HCT116 (cell line): ENCODE measurements at regions not wholly inside any gene's neighbourhood (a gene's known extent, or its start where the extent isn't known, plus 50 kb on each side); places are given as distances from the start of the nearest gene placed in this dataset.

Experiments used
- CEBPB ChIP-seq: IDR thresholded peaks from 2 replicates; pipeline ENCODE4 v1.6.1; 2012; ENCODE audit warnings: low read depth
- EZH2 ChIP-seq: fragments of 200-600 bp; sonication (generic); IDR thresholded peaks from 2 replicates; pipeline ENCODE4 v1.6.1; 2017; ENCODE audit warnings: antibody characterized with exemption, mixed run types
- JUND ChIP-seq: IDR thresholded peaks from 2 replicates; pipeline ENCODE4 v1.6.1; 2012
- POLR2A ChIP-seq: IDR thresholded peaks from 2 replicates; pipeline ENCODE4 v1.7.0; 2011; ENCODE audit warnings: borderline replicate concordance; ENCODE audit not compliant: insufficient read depth, insufficient read length; ENCODE audit errors: extremely low read depth
- POLR2AphosphoS5 ChIP-seq: IDR thresholded peaks from 2 replicates; pipeline ENCODE4 v1.6.1; 2011; ENCODE audit warnings: mild to moderate bottlenecking, low read depth, low read length, moderate library complexity
- RAD21 ChIP-seq: IDR thresholded peaks from 2 replicates; pipeline ENCODE4 v1.6.1; 2012; ENCODE audit warnings: low read depth, mild to moderate bottlenecking
- SP1 ChIP-seq: IDR thresholded peaks from 2 replicates; pipeline ENCODE4 v1.6.1; 2012; ENCODE audit warnings: low read depth
- TF ChIP-seq, protein P1 (sequence below): IDR thresholded peaks from 2 replicates; pipeline ENCODE4 v1.6.1; 2011; ENCODE audit warnings: mild to moderate bottlenecking, low read length, moderate library complexity; ENCODE audit not compliant: insufficient replicate concordance; ENCODE audit errors: extremely low read depth
- TF ChIP-seq, protein P2 (sequence below), 3 experiments: fragments of 200-600 bp in 1 of 3; sonication (generic) in 1 of 3; IDR thresholded peaks in 2 of 3; conservative IDR thresholded peaks in 1 of 3; 2 replicates each; pipeline ENCODE4 v1.5.1; 2012 to 2017; ENCODE audit warnings: low read depth in 2 of 3, low read length in 2 of 3, antibody characterized with exemption in 1 of 3, borderline replicate concordance in 1 of 3, control low read depth in 1 of 3, mild to moderate bottlenecking in 1 of 3, mixed read lengths in 1 of 3, mixed run types in 1 of 3, moderate library complexity in 1 of 3; ENCODE audit not compliant: insufficient read depth in 1 of 3
- TF ChIP-seq, protein P3 (sequence below): IDR thresholded peaks from 2 replicates; pipeline ENCODE4 v1.6.1; 2012
- TF ChIP-seq, protein P4 (sequence below): IDR thresholded peaks from 2 replicates; pipeline ENCODE4 v1.6.1; 2012
- TF ChIP-seq, protein P5 (sequence below): IDR thresholded peaks from 2 replicates; pipeline ENCODE4 v1.6.1; 2012; ENCODE audit warnings: low read depth

DNA sequence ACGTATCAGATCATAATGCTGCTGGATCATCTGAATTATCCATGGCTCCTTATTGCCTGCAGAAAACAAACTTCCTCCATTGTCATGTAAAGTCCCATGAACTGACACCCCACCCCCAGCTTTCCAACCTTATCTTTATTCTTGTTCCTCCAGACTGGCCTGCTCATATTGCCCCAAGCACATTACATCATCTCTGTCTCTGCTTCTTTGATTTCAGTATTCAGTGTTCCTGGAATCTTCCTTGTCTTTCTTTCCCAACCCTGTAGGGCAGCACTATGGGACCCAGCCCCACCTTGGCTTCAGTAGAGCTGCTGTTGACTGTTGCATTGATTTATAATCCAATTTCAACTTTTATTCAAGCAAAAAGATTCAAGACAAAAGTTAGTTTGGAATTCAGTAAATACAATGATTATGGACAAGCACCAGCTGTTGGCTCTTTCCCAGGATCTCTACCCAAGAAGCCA is 187.5 kb upstream of the ECI2 start:
- TF ChIP-seq, protein P1, sequence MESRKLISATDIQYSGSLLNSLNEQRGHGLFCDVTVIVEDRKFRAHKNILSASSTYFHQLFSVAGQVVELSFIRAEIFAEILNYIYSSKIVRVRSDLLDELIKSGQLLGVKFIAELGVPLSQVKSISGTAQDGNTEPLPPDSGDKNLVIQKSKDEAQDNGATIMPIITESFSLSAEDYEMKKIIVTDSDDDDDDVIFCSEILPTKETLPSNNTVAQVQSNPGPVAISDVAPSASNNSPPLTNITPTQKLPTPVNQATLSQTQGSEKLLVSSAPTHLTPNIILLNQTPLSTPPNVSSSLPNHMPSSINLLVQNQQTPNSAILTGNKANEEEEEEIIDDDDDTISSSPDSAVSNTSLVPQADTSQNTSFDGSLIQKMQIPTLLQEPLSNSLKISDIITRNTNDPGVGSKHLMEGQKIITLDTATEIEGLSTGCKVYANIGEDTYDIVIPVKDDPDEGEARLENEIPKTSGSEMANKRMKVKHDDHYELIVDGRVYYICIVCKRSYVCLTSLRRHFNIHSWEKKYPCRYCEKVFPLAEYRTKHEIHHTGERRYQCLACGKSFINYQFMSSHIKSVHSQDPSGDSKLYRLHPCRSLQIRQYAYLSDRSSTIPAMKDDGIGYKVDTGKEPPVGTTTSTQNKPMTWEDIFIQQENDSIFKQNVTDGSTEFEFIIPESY: no peak
- TF ChIP-seq, protein P2, sequence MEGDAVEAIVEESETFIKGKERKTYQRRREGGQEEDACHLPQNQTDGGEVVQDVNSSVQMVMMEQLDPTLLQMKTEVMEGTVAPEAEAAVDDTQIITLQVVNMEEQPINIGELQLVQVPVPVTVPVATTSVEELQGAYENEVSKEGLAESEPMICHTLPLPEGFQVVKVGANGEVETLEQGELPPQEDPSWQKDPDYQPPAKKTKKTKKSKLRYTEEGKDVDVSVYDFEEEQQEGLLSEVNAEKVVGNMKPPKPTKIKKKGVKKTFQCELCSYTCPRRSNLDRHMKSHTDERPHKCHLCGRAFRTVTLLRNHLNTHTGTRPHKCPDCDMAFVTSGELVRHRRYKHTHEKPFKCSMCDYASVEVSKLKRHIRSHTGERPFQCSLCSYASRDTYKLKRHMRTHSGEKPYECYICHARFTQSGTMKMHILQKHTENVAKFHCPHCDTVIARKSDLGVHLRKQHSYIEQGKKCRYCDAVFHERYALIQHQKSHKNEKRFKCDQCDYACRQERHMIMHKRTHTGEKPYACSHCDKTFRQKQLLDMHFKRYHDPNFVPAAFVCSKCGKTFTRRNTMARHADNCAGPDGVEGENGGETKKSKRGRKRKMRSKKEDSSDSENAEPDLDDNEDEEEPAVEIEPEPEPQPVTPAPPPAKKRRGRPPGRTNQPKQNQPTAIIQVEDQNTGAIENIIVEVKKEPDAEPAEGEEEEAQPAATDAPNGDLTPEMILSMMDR (IDR thresholded peaks at IDR 0.05 in 2 of 3, conservative IDR thresholded peaks at IDR 0.05 in 1 of 3; ENCODE audit: borderline replicate concordance in 1 of 3, insufficient read depth in 1 of 3, low read depth in 2 of 3, low read length in 2 of 3): no peak
- TF ChIP-seq POLR2AphosphoS5: no peak
- TF ChIP-seq, protein P3, sequence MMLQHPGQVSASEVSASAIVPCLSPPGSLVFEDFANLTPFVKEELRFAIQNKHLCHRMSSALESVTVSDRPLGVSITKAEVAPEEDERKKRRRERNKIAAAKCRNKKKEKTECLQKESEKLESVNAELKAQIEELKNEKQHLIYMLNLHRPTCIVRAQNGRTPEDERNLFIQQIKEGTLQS: no peak
- no peak for TF ChIP-seq EZH2
- no peak for TF ChIP-seq POLR2A
- TF ChIP-seq SP1: no peak
- TF ChIP-seq CEBPB: no peak
- TF ChIP-seq, protein P4, sequence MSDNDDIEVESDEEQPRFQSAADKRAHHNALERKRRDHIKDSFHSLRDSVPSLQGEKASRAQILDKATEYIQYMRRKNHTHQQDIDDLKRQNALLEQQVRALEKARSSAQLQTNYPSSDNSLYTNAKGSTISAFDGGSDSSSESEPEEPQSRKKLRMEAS: no peak
- TF ChIP-seq JUND: no peak
- TF ChIP-seq RAD21: no peak
- TF ChIP-seq, protein P5, sequence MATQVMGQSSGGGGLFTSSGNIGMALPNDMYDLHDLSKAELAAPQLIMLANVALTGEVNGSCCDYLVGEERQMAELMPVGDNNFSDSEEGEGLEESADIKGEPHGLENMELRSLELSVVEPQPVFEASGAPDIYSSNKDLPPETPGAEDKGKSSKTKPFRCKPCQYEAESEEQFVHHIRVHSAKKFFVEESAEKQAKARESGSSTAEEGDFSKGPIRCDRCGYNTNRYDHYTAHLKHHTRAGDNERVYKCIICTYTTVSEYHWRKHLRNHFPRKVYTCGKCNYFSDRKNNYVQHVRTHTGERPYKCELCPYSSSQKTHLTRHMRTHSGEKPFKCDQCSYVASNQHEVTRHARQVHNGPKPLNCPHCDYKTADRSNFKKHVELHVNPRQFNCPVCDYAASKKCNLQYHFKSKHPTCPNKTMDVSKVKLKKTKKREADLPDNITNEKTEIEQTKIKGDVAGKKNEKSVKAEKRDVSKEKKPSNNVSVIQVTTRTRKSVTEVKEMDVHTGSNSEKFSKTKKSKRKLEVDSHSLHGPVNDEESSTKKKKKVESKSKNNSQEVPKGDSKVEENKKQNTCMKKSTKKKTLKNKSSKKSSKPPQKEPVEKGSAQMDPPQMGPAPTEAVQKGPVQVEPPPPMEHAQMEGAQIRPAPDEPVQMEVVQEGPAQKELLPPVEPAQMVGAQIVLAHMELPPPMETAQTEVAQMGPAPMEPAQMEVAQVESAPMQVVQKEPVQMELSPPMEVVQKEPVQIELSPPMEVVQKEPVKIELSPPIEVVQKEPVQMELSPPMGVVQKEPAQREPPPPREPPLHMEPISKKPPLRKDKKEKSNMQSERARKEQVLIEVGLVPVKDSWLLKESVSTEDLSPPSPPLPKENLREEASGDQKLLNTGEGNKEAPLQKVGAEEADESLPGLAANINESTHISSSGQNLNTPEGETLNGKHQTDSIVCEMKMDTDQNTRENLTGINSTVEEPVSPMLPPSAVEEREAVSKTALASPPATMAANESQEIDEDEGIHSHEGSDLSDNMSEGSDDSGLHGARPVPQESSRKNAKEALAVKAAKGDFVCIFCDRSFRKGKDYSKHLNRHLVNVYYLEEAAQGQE: no peak
